Endothelial cell of umbilical vein (primary cell): ENCODE measurements at regions not wholly inside any gene's neighbourhood (a gene's known extent, or its start where the extent isn't known, plus 50 kb on each side); places are given as distances from the start of the nearest gene placed in this dataset.
"Not testable (repeated sequence)": the region's sequence is repeated elsewhere in the genome, so short reads cannot be mapped to it uniquely, and the experiment has no call there.

Source experiments
- BruUV-seq: library from RNA; stranded (reverse); fragments of 400-500 nt; replicated peaks from 2 replicates; lab custom pipeline; 2021; lab: Mats Ljungman, UMichigan
- CTCF ChIA-PET: fragments of 300-600, 350-600 bp; sonication (Branson Sonifier 250); formaldehyde crosslinking; loops from one replicate; lab custom pipeline; 2021; ENCODE audit warnings: antibody characterized with exemption, inconsistent platforms; lab: Charles Lee
- POLR2A ChIA-PET: fragments of 300-600, 350-600 bp; sonication (Branson Sonifier 250); formaldehyde crosslinking; loops from one replicate; lab custom pipeline; 2021; ENCODE audit warnings: antibody characterized with exemption, inconsistent platforms; lab: Charles Lee
- DNase-seq: peaks from one replicate; pipeline ENCODE4 v3.0.0-alpha.2; 2011; ENCODE audit warnings: low read depth, low spot score
- FAIRE-seq: peaks from 2 replicates; lab custom pipeline; 2011; peaks lifted over from hg19 to GRCh38; lab: Jason Lieb, UNC
- H2AFZ ChIP-seq: 2 replicates; pipeline ENCODE4 v1.6.0; 2012; ENCODE audit warnings: low read depth, low read length, control low read depth, inconsistent platforms
- H3K27ac ChIP-seq: 2 replicates; pipeline ENCODE4 v1.5.1; 2011; ENCODE audit warnings: low read depth, mild to moderate bottlenecking, control low read depth, low read length, moderate library complexity; ENCODE audit not compliant: insufficient read depth
- H3K27me3 ChIP-seq, 2 experiments: 2 replicates each; pipeline versions ENCODE4 v1.6.0 to v1.6.1; 2011; ENCODE audit warnings: low read length in 2 of 2, mixed read lengths in 1 of 2; ENCODE audit not compliant: control insufficient read depth in 2 of 2, insufficient read depth in 2 of 2
- H3K36me3 ChIP-seq, 2 experiments: 2 replicates in 1 of 2; 3 replicates in 1 of 2; pipeline ENCODE4 v1.5.1; 2011; ENCODE audit warnings: low read length in 2 of 2, mild to moderate bottlenecking in 1 of 2, moderate library complexity in 1 of 2; ENCODE audit not compliant: control insufficient read depth in 2 of 2, insufficient read depth in 2 of 2; ENCODE audit errors: extremely low read depth in 1 of 2
- H3K4me1 ChIP-seq: 3 replicates; pipeline ENCODE4 v1.5.1; 2011; ENCODE audit warnings: mild to moderate bottlenecking, low read length; ENCODE audit not compliant: control insufficient read depth, insufficient read depth; ENCODE audit errors: extremely low read depth
- H3K4me2 ChIP-seq: 2 replicates; pipeline ENCODE4 v1.6.1; 2011; ENCODE audit warnings: low read length, control low read depth, mixed read lengths; ENCODE audit not compliant: insufficient read depth
- H3K4me3 ChIP-seq, 3 experiments: fragments of 200-600 bp in 1 of 3; sonication (generic), shearing (Covaris generic) in 1 of 3; replicated peaks in 1 of 3; 2 replicates each; pipeline ENCODE4 v1.5.1; 2011 to 2016; ENCODE audit warnings: control low read depth in 3 of 3, low read length in 3 of 3, mild to moderate bottlenecking in 2 of 3, inconsistent platforms in 1 of 3, low read depth in 1 of 3, moderate library complexity in 1 of 3; ENCODE audit not compliant: insufficient read depth in 1 of 3
- H3K79me2 ChIP-seq: 2 replicates; pipeline ENCODE4 v1.6.0; 2012; ENCODE audit warnings: low read length, inconsistent platforms; ENCODE audit not compliant: control insufficient read depth, insufficient read depth
- H3K9ac ChIP-seq: replicated peaks from 2 replicates; pipeline ENCODE3; 2011; ENCODE audit warnings: low read length, control low read depth; ENCODE audit not compliant: insufficient read depth; ENCODE audit errors: extremely low read depth
- H3K9me1 ChIP-seq: replicated peaks from 3 replicates; pipeline ENCODE4 v1.6.0; 2011; ENCODE audit warnings: mild to moderate bottlenecking, low read length; ENCODE audit not compliant: control insufficient read depth, insufficient read depth; ENCODE audit errors: extremely low read depth
- H3K9me3 ChIP-seq: replicated peaks from 2 replicates; pipeline ENCODE4 v1.5.1; 2012; ENCODE audit warnings: low read length, inconsistent platforms; ENCODE audit not compliant: control insufficient read depth, insufficient read depth
- H4K20me1 ChIP-seq: replicated peaks from 2 replicates; pipeline ENCODE3; 2011; ENCODE audit warnings: mild to moderate bottlenecking, low read length; ENCODE audit not compliant: control insufficient read depth, insufficient read depth; ENCODE audit errors: extremely low read depth
- CTCF ChIP-seq, 2 donors: IDR thresholded peaks; 1 replicate in 1 of 2; 2 replicates in 1 of 2; pipeline ENCODE4 v1.5.1; 2011; ENCODE audit warnings: low read length in 2 of 2, mild to moderate bottlenecking in 2 of 2, moderate library complexity in 2 of 2, control low read depth in 1 of 2, inconsistent platforms in 1 of 2, low read depth in 1 of 2; ENCODE audit not compliant: insufficient read depth in 1 of 2; ENCODE audit errors: extremely low read depth in 1 of 2
- EZH2 ChIP-seq: IDR thresholded peaks from 2 replicates; pipeline ENCODE4 v1.6.1; 2012; ENCODE audit warnings: borderline replicate concordance, low read depth, mild to moderate bottlenecking, moderate library complexity, low read length, inconsistent platforms; ENCODE audit not compliant: severe bottlenecking
- FOS ChIP-seq: IDR thresholded peaks from 2 replicates; pipeline ENCODE4 v1.6.1; 2011; ENCODE audit warnings: mild to moderate bottlenecking, low read length, moderate library complexity, borderline replicate concordance; ENCODE audit not compliant: insufficient read depth
- GATA2 ChIP-seq: IDR thresholded peaks from 2 replicates; pipeline ENCODE4 v1.7.0; 2011; ENCODE audit warnings: low read depth, mild to moderate bottlenecking, moderate library complexity, mixed read lengths, low read length; ENCODE audit not compliant: insufficient read length, insufficient read depth
- JUN ChIP-seq: IDR thresholded peaks from 2 replicates; pipeline ENCODE4 v1.6.1; 2011; ENCODE audit warnings: borderline replicate concordance, low read depth; ENCODE audit not compliant: insufficient read length, insufficient read depth
- MYC ChIP-seq: IDR thresholded peaks from one replicate; pipeline ENCODE4 v1.6.1; 2011; ENCODE audit warnings: mild to moderate bottlenecking, low read depth, low read length
- POLR2A ChIP-seq: IDR thresholded peaks from 2 replicates; pipeline ENCODE4 v1.6.1; 2012; ENCODE audit warnings: low read depth, mild to moderate bottlenecking, control low read depth, low read length
- POLR2AphosphoS5 ChIP-seq: IDR thresholded peaks from 2 replicates; pipeline ENCODE4 v1.6.1; 2012; ENCODE audit warnings: low read depth, mild to moderate bottlenecking, control low read depth, low read length, moderate library complexity; ENCODE audit not compliant: insufficient read depth
- dilution Hi-C: fragments of 300-500 bp; cut with MboI; formaldehyde crosslinking; loops from one replicate; pipeline ENCODE4 v1.15.0; 2019; ENCODE audit warnings: low sequenced_read_pairs; ENCODE audit not compliant: extremely low pct_ligation_motif_present
- intact Hi-C: fragments of 100-400 bp; cut with micrococcal nuclease; formaldehyde crosslinking; loops from one replicate; pipeline ENCODE4 v1.10.0; 2022
- TF ChIP-seq, protein P1 (sequence below): IDR thresholded peaks from 2 replicates; pipeline ENCODE4 v1.6.1; 2011; ENCODE audit not compliant: insufficient read depth, insufficient read length

DNA sequence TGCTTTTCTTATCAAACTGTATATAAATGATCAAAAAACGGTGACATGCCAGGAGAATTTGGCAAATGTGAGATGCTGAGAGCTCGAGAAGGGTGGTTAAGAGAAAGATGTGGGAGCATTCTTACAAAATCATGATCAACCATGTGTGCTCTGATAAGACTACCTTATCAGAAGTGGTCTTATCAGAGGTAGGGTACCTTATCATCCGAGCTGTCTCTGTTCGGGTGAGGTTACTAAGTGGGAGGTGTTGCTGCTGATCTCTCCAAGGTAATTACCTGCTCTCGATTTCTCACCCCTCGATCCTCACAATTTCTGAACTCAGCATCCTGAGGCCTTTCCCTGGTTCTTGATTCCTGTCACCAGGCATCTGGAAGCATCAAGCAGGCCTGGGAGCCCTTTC is 813.0 kb upstream of the ID2 start:
- Histone ChIP-seq H3K27me3 (no peaks in the 10 kb centered on the region), H3K9ac (no peak overlapping the region), H3K36me3 (no peaks in the 10 kb centered on the region), H3K27ac (no peak overlapping the region), H2AFZ (no peak overlapping the region), H3K9me3 (peaks cover 1% of the 10 kb centered on the region), H3K79me2 (no peaks in the 10 kb centered on the region), H4K20me1 (no peaks in the 10 kb centered on the region), H3K4me1 (no peaks in the 10 kb centered on the region), H3K9me1 (no peaks in the 10 kb centered on the region), H3K4me2 (no peak overlapping the region), H3K4me3 (no peak overlapping the region)
- FAIRE-seq (no peak), DNase-seq (no peak)
- no TSS peak for BruUV-seq
- dilution Hi-C loops (no loop called here), intact Hi-C loops (no loop called here)
- CTCF ChIA-PET: no interaction called here
- POLR2A ChIA-PET: no interaction called here
- no peak for TF ChIP-seq JUN
- TF ChIP-seq POLR2AphosphoS5: no peak
- no peak for TF ChIP-seq POLR2A
- TF ChIP-seq CTCF (IDR thresholded peaks at IDR 0.05; ENCODE audit: extremely low read depth in 1 of 2, insufficient read depth in 1 of 2, low read depth in 1 of 2, low read length in 2 of 2): no peak
- TF ChIP-seq, protein P1, sequence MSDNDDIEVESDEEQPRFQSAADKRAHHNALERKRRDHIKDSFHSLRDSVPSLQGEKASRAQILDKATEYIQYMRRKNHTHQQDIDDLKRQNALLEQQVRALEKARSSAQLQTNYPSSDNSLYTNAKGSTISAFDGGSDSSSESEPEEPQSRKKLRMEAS: no peak
- TF ChIP-seq GATA2: no peak
- no peak for TF ChIP-seq MYC
- TF ChIP-seq EZH2: no peak
- no peak for TF ChIP-seq FOS

DNA sequence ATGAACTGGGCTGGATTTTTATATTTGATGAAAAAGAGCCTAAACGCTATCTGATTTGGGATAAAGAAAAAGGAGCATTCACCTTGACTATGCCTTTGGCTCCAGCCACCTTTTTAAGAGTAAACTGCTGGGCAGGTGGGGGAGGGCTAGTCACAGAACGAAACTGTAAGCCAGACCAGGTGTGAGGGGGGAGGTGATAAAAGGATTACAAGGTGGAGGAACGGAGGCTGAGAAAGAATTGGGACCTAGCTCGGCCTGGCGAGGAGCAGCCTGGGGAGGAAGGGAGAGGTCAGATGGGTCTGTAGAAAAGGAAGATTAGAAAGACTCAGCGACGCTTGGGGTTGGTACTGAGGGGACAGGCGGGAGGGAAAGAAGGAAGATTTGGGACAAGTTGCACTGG is 805.4 kb upstream of the ID2 start:
- H3K9me1 ChIP-seq, H3K4me3 ChIP-seq, CTCF ChIA-PET, H3K27ac ChIP-seq, H4K20me1 ChIP-seq, H3K4me1 ChIP-seq, DNase-seq, dilution Hi-C loops, intact Hi-C loops, H3K9me3 ChIP-seq, H3K9ac ChIP-seq, H3K36me3 ChIP-seq, H3K27me3 ChIP-seq, POLR2A ChIA-PET, H3K79me2 ChIP-seq, H2AFZ ChIP-seq, FAIRE-seq, BruUV-seq, H3K4me2 ChIP-seq: not testable (repeated sequence)

DNA sequence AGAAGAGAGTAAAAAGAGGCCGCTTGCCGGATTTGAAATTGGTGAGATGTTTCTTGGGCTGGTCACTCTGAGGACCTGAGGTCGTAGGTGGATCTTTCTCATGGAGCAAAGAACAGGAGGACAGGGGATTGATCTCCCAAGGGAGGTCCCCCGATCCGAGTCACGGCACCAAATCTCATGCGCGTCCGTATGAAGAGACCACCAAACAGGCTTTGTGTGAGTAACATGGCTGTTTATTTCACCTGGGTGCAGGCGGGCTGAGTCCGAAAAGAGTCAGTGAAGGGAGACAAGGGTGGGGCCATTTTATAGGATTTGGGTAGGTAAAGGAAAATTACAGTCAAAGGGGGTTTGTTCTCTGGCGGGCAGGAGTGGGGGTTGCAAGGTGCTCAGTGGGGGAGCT is 803.6 kb upstream of the ID2 start:
- H3K79me2 ChIP-seq, intact Hi-C loops, dilution Hi-C loops, FAIRE-seq, BruUV-seq, H3K9me3 ChIP-seq, H3K27ac ChIP-seq, H3K9me1 ChIP-seq, H3K27me3 ChIP-seq, H3K4me2 ChIP-seq, H3K4me3 ChIP-seq, H2AFZ ChIP-seq, H3K36me3 ChIP-seq, DNase-seq, H3K4me1 ChIP-seq, CTCF ChIA-PET, H4K20me1 ChIP-seq, H3K9ac ChIP-seq, POLR2A ChIA-PET: not testable (repeated sequence)
